ENCODE measurements at regions not wholly inside any gene's neighbourhood (a gene's known extent, or its start where the extent isn't known, plus 50 kb on each side); places are given as distances from the start of the nearest gene placed in this dataset.
"Not testable (repeated sequence)": the region's sequence is repeated elsewhere in the genome, so short reads cannot be mapped to it uniquely, and the experiment has no call there.

DNA sequence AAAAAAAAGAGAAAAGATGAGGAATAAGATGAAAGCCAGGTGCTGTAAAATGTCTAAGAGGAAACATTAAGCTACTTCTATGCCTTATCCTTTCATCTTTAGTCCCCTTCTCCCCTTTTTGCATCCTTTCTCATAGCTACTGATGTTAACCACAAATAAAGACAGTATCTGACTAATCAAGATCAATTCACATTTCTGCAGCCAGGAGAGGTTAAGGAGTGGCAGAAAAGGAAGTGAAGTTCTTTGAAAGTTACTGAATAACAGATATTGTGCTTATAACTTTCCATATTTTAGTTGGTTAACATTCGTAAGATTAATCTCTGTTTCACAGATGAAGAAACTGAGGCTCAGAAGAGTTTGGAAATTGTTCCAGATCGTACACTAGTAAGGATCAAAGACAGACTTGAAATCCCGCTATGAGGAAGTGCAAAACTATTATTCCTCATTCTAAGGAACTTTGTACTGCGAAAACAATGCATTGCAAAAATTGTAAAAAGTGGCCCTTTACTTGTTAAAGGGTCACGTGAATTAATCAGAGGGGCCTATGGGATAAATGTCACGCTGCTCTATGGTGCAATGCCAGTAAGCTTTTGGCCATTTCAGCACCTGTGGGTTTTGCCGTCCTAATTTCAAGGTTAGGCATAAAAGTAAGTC lies 117.7 kb upstream of the GRM7 start:
- DNase-seq = no peak

DNA sequence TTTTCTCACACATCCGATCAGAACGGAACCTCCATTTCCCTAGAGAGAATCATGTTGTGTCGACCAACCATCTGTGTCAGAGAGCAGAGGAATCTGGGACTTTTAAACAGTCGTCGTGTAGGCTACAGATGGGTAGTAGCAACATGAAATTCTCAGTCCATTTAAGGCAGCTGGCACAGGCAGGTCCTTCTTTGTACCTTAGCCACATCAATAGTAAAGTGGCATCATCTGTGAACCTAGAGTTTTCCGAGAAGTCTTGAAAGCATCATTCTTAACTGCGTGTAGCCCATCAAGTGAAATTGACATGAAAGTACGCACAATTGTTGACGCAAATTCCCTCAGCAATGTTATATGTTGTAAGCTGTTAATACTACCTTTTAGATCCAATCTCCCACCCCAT lies 114.5 kb upstream of the GRM7 start:
- no peak for DNase-seq

- DNase-seq = no peak
These were observed 113.9 kb upstream of the GRM7 start for GRCh38 chr3:6747017-6747416.

- no peak for DNase-seq
These were observed 110.1 kb upstream of the GRM7 start for GRCh38 chr3:6750782-6751181.

DNA sequence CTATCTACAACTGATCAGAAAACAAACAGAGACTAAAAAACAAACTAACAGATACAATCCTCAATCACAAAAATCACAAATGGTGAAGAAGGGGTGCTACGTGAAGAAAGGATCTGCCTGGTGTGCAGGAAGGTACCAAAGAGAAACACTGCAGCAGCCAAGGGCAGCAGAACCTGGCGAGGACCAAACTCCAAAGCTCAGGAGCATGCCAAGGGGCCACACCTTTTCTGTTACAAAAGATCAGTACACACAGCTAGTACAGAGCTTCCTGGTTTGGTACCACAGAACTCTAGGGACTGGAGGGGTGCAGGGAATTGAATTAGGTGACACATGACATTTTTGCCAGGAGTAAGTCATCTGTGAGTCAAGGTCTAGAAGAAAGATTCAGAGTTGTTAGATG lies 107.4 kb upstream of the GRM7 start:
- no peak for DNase-seq

DNA sequence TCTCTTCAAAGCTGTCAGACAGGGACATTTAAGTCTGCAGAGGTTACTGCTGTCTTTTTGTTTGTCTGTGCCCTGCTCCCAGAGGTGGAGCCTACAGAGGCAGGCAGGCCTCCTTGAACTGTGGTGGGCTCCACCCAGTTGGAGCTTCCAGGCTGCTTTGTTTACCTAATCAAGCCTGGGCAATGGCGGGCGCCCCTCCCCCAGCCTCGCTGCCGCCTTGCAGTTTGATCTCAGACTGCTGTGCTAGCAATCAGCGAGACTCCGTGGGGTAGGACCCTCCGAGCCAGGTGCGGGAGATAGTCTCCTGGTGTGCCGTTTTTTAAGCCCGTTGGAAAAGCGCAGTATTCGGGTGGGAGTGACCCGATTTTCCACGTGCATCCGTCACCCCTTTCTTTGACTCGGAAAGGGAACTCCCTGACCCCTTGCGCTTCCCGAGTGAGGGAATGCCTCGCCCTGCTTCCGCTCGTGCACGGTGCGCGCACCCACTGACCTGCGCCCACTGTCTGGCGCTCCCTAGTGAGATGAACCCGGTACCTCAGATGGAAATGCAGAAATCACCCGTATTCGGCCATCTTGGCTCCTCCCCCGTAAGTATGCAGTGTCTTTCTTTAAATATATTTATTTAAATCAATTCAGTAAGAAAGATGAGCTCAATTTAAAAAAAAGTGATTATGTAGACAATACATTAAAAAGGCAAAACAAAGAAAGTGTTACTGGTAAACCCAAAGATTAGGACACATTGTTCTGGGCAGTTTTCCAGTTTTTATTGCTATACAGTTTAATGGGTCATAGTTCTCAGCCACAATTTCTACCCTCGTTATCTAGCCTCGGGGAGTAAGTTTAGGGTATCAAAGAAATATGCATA lies 91.2 kb upstream of the GRM7 start:
- DNase-seq = not testable (repeated sequence)

DNA sequence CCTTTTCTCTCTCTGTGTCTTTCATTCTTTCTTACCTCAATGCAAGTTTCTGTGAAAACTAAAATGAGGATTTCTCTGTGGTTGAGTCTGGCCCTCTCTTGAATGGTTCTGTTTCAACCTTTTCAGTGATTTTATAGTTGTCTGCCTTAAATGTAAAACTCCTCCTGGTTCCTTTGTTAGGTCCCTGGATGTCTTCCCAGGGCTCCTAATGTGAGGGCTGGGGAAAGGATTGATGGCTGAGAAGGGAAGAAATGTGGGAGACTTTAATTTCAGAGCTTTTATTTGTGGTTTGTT lies 90.6 kb upstream of the GRM7 start:
- DNase-seq = no peak

- DNase-seq = no peak
These were observed 89.7 kb upstream of the GRM7 start for GRCh38 chr3:6771171-6771570.

DNA sequence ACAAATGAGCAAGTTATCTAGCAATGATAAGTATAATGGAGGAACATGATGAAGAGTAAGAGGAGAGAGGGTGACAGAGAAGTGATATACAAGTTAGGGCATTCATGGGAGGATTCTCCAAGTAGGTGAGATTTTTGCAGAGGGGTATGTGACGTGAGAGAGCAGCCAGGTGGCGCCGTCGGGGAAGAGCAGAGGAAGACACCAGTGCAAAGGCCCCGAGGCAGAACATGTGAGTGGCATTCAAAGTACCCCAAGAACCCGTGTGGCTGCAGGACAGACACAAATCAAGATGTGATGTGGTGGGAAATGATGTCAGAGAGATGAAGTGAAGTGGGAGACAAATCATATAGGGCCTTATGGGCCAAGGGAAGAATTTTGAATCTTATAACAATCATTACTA lies 81.8 kb upstream of the GRM7 start:
- no peak for DNase-seq

DNA sequence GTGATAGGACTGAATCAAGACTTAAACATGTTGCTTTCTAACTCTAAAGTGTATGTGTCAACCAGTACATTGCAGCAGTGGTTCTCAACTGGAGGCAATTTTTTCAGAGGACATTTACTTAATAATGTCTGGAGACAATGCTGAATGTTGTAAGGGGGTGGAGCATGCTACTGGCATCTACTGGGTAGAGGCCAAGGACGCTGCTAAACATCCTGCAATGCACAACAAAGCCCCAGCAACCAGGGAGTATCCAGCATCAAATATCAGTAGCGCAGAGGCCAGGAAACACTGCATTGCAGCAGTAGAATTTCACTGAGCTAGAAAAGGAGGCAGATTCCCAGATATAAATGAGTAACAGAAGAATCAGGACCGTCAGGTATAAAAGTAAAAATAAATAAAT lies 79.8 kb upstream of the GRM7 start:
- DNase-seq = no peak

DNA sequence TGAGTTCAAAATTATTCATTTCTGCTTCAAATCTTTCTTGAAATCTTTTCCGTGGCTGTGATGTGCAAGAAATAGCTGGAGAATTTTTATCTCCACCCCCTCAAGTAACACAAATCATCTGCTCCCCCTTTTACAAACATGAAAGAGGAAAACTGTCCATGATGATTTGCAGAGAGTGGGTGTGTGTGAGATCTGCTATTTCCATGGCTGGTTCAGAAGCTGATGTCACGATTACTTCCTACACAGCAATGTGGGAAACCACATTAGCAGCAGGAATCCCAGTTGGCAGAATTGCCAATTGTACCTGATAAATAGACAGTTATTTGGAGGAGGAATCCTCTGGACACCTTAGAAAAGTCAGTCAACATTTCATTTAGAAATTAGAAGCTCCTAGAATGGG lies 75.2 kb upstream of the GRM7 start:
- DNase-seq = no peak

- no peak for DNase-seq
These were observed 69.8 kb upstream of the GRM7 start for GRCh38 chr3:6791161-6791560.

- DNase-seq = no peak
These were observed 61.5 kb upstream of the GRM7 start for GRCh38 chr3:6799264-6799915.

GRCh38 chr3:6803619-6804018 lies 57.3 kb upstream of the GRM7 start:
- no peak for DNase-seq

DNA sequence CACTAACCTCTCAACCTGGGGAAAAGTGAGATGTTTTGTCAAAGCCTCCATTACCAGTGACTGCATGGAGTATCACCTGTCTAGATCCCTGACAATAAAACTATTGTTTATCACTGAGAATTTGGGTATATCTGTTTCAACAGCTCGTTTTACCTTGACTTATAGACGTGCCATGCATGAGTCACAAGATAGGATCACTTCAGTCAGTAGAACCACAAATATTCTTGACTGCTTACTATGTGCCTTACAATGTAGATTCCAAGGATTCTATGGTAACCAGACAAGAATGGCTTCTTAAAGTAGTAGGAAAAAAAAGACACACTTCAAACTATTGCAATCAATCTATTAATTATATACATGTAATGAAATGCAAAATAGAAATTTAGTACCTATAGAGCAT lies 55.7 kb upstream of the GRM7 start:
- no peak for DNase-seq

DNA sequence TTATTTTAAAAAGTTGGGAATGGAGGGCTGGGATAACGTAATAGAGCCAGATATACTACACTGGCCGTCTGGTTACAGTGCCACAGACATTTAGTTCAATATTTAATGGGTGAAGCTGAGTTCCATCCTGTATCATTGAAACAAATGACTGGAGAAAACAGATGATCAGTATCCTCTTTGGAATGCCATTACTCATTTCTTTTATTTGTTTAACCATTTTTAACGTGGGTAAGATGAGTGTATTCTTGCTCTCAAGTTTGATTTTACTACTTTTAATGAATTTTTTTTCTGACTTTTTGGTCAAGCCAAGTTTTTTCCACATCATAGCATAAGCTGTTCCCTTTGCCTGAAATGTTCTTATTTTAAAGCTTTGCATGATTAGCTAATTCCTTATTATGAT lies 53.9 kb upstream of the GRM7 start:
- DNase-seq = no peak

GRCh38 chr3:6807967-6808588 lies 52.8 kb upstream of the GRM7 start:
- no peak for DNase-seq

GRCh38 chr3:6809349-6809748 lies 51.6 kb upstream of the GRM7 start:
- no peak for DNase-seq
